Esophagus muscularis mucosa (tissue), 4 donors: ENCODE measurements at regions not wholly inside any gene's neighbourhood (a gene's known extent, or its start where the extent isn't known, plus 50 kb on each side); places are given as distances from the start of the nearest gene placed in this dataset.

ENCODE experiments used
- DNase-seq: peaks from one replicate; pipeline ENCODE4 v3.0.0-alpha.2; 2017; ENCODE audit errors: extremely low spot score
- H3K27ac ChIP-seq, 4 donors: fragments of 200-600 bp; sonication (generic); replicated peaks in 1 of 4; 1 replicate in 3 of 4; 2 replicates in 1 of 4; pipeline ENCODE4 v1.5.1; 2016 to 2019; ENCODE audit warnings: mild to moderate bottlenecking in 1 of 4
- H3K27me3 ChIP-seq, 4 donors: fragments of 200-600 bp; sonication (generic); one replicate each; pipeline versions ENCODE4 v1.5.1 to v1.6.0; 2016 to 2019
- H3K36me3 ChIP-seq, 4 donors: fragments of 200-600 bp; sonication (generic); one replicate each; pipeline ENCODE4 v1.5.1; 2016 to 2019
- H3K4me1 ChIP-seq, 4 donors: fragments of 200-600 bp; sonication (generic); one replicate each; pipeline ENCODE4 v1.5.1; 2016 to 2019
- H3K4me3 ChIP-seq, 4 donors: fragments of 200-600 bp; sonication (generic); 1 replicate in 2 of 4; 2 replicates in 2 of 4; pipeline ENCODE4 v1.5.1; 2016 to 2019; ENCODE audit warnings: mild to moderate bottlenecking in 4 of 4, moderate library complexity in 1 of 4
- H3K9me3 ChIP-seq, 4 donors: fragments of 200-600 bp; sonication (generic); 1 replicate in 3 of 4; 2 replicates in 1 of 4; pipeline ENCODE4 v1.5.1; 2016 to 2019
- CTCF ChIP-seq, 3 experiments: fragments of 200-600 bp in 2 of 3; fragments of 450-650 bp in 1 of 3; sonication (generic) in 2 of 3; IDR thresholded peaks; one replicate each; pipeline ENCODE4 v1.5.1; 2017 to 2019; ENCODE audit warnings: antibody characterized with exemption in 3 of 3, mild to moderate bottlenecking in 2 of 3, moderate library complexity in 1 of 3
- EP300 ChIP-seq: sonication (generic); formaldehyde crosslinking; IDR thresholded peaks from one replicate; pipeline ENCODE4 v1.6.1; 2017; ENCODE audit warnings: antibody characterized with exemption
- POLR2A ChIP-seq: fragments of 450-650 bp; IDR thresholded peaks from one replicate; pipeline ENCODE4 v1.6.1; 2017; ENCODE audit warnings: antibody characterized with exemption, moderate library complexity, mild to moderate bottlenecking, low read depth
- POLR2AphosphoS5 ChIP-seq, 2 donors: sonication (generic); formaldehyde crosslinking; IDR thresholded peaks; one replicate each; pipeline ENCODE4 v1.6.1; 2017; ENCODE audit warnings: antibody characterized with exemption in 2 of 2
- WGBS: methylation state at CpG from one replicate; pipeline ENCODE4 v1.1.5; 2018; 5-methylcytosine and 5-hydroxymethylcytosine counted together
- intact Hi-C: fragments of 100-400 bp; cut with DNase I; formaldehyde crosslinking; loops from one replicate; pipeline ENCODE4 v1.15.1; 2023

- no peaks in the 10 kb centered on the region for H3K9me3 ChIP-seq
- H3K4me1 ChIP-seq, result peaks cover 0 to 13% (median 4%) of the 10 kb centered on the region in 4 donors
- H3K36me3 ChIP-seq, result no peaks in the 10 kb centered on the region
- 79% methylated on average over 2 of the region's 2 CpGs for WGBS
- no peak overlapping the region for H3K4me3 ChIP-seq
- intact Hi-C loops, result no loop called here
- DNase-seq, result no peak
- H3K27ac ChIP-seq, result no peak overlapping the region
- no peaks in the 10 kb centered on the region for H3K27me3 ChIP-seq
- TF ChIP-seq CTCF (IDR thresholded peaks at IDR 0.05), result no peak
- TF ChIP-seq POLR2AphosphoS5 (IDR thresholded peaks at IDR 0.05), result no peak
- no peak for TF ChIP-seq EP300
- no peak for TF ChIP-seq POLR2A
Measured at GRCh38 chr2:221203125-221203524, 369.0 kb downstream of the EPHA4 start.

DNA sequence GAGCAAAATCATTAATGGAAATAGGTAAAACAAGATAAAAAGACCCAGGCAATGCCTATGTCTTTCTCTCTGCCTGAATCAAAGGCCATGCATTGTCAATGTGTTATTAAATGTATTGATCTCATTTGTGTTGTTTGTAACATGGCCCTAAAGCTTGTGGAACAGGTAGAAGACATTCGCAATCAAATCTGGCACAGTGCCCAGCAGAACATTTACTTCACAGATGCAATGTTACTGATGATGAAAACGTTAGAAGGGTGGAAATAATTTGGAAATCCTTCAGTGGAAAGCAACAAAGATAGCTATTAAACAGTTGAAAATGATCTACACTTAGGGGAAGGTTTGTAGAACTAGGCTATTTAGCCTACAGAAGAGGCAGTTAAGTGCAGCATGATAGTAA, 368.2 kb downstream of the EPHA4 start:
- Histone ChIP-seq H3K4me3 (no peak overlapping the region), H3K27ac (no peak overlapping the region), H3K9me3 (no peaks in the 10 kb centered on the region), H3K27me3 (no peaks in the 10 kb centered on the region), H3K4me1 (peaks cover 0 to 13% (median 4%) of the 10 kb centered on the region in 4 donors), H3K36me3 (no peaks in the 10 kb centered on the region)
- intact Hi-C loops, result no loop called here
- DNase-seq, result no peak
- WGBS, result 34% methylated on average over 2 of the region's 2 CpGs
- TF ChIP-seq POLR2AphosphoS5 (IDR thresholded peaks at IDR 0.05) (no peak), CTCF (IDR thresholded peaks at IDR 0.05) (no peak), EP300 (no peak), POLR2A (no peak)

DNA sequence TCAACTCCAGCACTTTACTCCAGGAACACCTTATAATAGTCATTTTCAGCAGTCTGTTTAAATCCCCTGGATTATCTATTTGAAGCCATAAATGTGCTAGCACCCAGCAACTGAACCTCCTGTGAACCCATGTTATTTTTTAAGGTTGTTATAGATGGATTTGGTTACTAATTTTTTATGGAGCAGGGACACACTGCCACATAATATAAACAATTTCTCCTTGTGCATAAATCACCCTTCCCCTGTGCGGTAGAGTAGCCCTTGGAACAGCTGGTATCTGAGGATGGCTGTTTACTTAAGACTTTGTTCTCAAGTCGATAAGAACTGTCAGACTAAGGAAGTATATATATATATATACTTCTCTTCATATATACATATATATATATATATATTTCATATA, 367.4 kb downstream of the EPHA4 start:
- WGBS, result 36% methylated on average over 2 of the region's 2 CpGs
- H3K27me3 ChIP-seq, result no peaks in the 10 kb centered on the region

DNA sequence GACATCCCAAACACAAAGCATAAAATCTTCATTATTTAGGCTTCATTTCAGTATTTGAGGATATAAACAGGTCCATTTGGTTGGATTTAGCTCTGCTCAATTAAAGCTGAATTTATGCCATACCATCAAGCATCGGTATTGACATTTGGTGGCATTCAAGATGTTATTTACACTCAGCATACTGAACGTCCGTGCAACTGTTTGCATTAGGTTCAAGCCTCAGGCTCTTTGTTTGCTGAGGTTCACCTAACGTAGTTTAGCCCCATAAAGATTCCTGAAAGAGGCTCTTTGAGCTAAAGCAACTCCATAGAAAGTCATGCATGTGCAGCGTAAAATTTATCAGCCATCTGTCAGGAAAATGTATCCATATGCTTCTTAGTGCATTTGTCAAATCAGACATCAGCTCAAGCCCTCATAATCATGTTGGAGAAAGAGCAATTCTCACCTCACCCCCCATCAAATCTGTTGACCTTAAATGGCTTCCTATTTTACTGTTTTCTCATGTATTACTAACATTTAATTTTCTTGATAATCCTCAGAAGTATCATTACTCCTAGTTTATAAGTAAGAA, 366.9 kb downstream of the EPHA4 start:
- no peak overlapping the region for H3K4me3 ChIP-seq
- DNase-seq, result no peak
- H3K27ac ChIP-seq, result no peak overlapping the region
- TF ChIP-seq POLR2A (no peak), CTCF (IDR thresholded peaks at IDR 0.05) (no peak), EP300 (no peak), POLR2AphosphoS5 (IDR thresholded peaks at IDR 0.05) (no peak)
- H3K9me3 ChIP-seq, result no peaks in the 10 kb centered on the region
- WGBS, result 66% methylated on average over 5 of the region's 5 CpGs
- H3K4me1 ChIP-seq, result peaks cover 0 to 13% (median 4%) of the 10 kb centered on the region in 4 donors
- intact Hi-C loops, result no loop called here
- H3K36me3 ChIP-seq, result no peaks in the 10 kb centered on the region
- H3K27me3 ChIP-seq, result no peaks in the 10 kb centered on the region

More for the DNA sequence above, 367.4 kb downstream of the EPHA4 start:
- H3K9me3 ChIP-seq, result no peaks in the 10 kb centered on the region
- TF ChIP-seq EP300, result no peak
- no peak for TF ChIP-seq POLR2A
- TF ChIP-seq POLR2AphosphoS5 (IDR thresholded peaks at IDR 0.05), result no peak
- no peak for TF ChIP-seq CTCF (IDR thresholded peaks at IDR 0.05)
- no peak overlapping the region for H3K4me3 ChIP-seq
- no peak overlapping the region for H3K27ac ChIP-seq
- no peaks in the 10 kb centered on the region for H3K36me3 ChIP-seq
- intact Hi-C loops, result no loop called here
- no peak for DNase-seq
- peaks cover 0 to 13% (median 4%) of the 10 kb centered on the region in 4 donors for H3K4me1 ChIP-seq

- Histone ChIP-seq H3K27me3 (no peaks in the 10 kb centered on the region), H3K9me3 (no peaks in the 10 kb centered on the region), H3K27ac (no peak overlapping the region), H3K36me3 (no peaks in the 10 kb centered on the region), H3K4me1 (no peaks in the 10 kb centered on the region), H3K4me3 (no peak overlapping the region)
- WGBS, result 86% methylated on average over 2 of the region's 2 CpGs
- intact Hi-C loops, result no loop called here
- DNase-seq, result no peak
- TF ChIP-seq CTCF (IDR thresholded peaks at IDR 0.05) (no peak), EP300 (no peak), POLR2AphosphoS5 (IDR thresholded peaks at IDR 0.05) (no peak), POLR2A (no peak)
Measured at GRCh38 chr2:221210686-221211085, 361.4 kb downstream of the EPHA4 start.
